SH-SY5Y (cell line): ENCODE measurements at regions not wholly inside any gene's neighbourhood (a gene's known extent, or its start where the extent isn't known, plus 50 kb on each side); places are given as distances from the start of the nearest gene placed in this dataset.

ENCODE experiments used
- GATA2 ChIP-seq: IDR thresholded peaks from 2 replicates; pipeline ENCODE4 v1.6.1; 2011; ENCODE audit warnings: mild to moderate bottlenecking, low read depth, low read length
- GATA3 ChIP-seq: IDR thresholded peaks from 2 replicates; pipeline ENCODE4 v1.6.1; 2011; ENCODE audit warnings: low read depth, mild to moderate bottlenecking, low read length, moderate library complexity

DNA sequence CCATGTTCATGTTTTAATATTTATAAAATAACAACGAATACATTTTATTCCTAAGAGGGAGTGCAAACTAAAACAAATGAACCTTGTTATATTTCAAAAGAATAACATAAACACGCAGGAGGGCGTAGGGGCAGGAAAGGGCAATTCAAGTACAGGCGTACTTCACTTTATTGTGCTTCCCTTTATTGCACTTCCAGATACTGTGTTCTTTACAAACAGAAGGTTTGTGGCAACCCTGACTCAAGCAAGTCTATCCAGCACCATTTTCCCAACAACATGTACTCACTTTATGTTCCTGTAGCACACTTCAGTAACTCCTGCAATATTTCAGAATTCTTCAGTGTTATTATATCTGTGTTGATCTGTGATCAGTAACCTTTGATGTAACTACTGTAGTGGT is 84.6 kb upstream of the PLEKHA5 start:
- TF ChIP-seq GATA2 (no peak), GATA3 (no peak)
